ENCODE measurements at regions not wholly inside any gene's neighbourhood (a gene's known extent, or its start where the extent isn't known, plus 50 kb on each side); places are given as distances from the start of the nearest gene placed in this dataset.
A peak's percentile ranks its signal among the peaks of the same experiment; 100 is the strongest.

DNA sequence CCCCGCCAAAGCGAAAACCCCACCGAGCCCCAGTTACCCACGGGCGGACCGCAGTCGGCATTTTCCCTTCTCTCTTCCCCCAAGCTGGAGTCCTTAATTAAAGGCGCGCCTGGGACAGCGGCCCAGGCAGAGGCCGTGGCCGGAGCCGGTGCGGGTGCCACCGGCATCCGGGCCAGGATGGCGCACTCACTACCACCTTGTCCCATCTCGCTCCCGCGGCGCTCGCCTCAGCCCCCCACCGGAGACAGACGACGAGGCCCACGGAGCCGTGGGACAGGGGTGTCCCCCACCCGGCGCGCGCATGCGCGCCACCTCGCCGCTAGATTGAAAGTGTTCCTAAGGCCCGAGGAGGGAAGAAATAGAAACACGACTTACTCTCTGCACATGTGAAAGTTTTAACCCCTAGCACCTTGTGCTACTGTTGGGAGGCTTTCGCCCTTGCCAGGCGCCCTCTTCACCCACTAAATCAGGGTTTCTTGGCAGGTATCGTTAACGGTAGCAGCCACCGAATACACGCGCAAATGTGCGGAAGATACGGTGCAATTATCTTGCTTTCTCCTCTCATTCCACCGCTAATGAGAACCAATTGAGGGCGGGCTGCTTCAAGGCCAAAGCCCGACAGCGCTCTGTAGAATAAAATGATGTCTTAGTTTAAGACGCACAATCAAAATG lies 64.3 kb upstream of the CCDC160 start:
- peak in 1 of 4 experiments; percentile 16 for DNase-seq (ENCODE audit: low read depth in 4 of 4, low spot score in 1 of 4)

DNA sequence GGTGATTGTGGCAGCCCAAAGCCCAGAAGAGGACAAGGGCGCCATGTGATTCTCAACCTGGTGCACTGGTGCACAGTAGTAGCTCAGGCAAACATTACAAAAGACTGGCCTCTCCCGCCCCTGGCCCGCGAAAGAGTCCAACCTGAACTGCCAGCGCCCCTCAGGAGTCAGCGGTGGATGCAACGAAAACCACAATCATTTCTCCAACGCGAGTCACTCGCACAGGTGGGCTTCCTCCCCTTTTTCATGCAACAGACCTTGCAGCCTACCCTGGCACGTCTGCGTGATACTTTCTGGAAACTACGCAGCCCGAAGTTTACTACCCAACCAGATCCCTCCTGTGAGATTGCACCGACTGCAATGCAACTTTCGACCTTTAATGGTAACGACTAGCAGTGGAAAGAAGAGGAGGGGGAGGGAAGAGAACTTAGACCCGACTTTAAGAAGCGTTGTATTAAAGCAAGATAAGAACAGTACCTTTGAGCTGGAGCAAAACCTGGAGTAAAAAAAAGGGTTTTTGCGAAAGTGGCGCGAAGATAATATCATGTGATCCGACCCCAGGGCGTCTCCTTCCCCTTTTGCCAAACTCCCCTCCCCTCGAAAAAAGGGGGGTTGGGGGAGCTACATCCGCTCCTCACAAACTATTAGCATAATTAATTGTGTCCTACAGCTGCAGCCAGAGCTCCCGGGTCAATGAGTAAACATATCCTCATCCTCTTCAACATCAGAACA lies 63.3 kb upstream of the CCDC160 start:
- DNase-seq (ENCODE audit: low read depth in 4 of 4, low spot score in 1 of 4), result no peak

DNA sequence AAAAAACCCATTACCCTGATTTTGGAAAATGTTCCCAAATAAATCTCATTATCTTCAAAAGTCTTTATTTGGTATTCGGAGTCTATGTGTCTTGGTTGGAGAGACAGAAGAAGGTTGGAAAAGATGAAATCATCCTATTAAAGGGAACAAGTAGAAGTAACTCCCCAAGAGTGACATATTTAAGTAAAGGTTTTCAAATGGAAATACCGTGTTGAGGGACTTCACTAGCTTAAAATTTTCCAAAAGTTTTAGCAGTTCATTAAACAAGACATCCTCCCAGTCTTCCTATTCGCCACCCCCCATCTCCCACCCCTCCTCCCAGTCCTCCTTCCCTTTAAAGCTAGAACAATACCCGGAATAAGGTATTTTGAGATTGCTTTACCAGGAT lies 62.7 kb upstream of the CCDC160 start:
- no peak for DNase-seq (ENCODE audit: low read depth in 4 of 4, low spot score in 1 of 4)

DNA sequence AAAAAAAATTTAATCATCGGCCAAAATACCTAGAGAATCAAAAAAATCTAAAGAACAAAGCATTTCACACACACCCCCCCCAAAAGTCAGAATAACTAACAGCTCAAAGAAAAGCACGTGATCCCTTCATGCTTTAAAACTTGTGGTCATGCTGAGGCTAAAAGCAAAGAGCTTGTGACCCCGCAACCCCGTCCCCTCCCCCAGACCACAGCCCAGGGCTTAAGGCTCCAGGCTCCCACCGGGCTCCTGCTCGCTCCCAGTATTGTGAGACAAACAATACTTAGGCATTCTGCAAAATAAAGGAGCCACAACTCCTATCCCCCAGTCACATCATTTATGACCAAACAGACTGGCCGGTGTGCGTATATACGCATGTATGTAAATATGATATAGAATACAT lies 62.1 kb upstream of the CCDC160 start:
- no peak for DNase-seq (ENCODE audit: low read depth in 4 of 4, low spot score in 1 of 4)

DNA sequence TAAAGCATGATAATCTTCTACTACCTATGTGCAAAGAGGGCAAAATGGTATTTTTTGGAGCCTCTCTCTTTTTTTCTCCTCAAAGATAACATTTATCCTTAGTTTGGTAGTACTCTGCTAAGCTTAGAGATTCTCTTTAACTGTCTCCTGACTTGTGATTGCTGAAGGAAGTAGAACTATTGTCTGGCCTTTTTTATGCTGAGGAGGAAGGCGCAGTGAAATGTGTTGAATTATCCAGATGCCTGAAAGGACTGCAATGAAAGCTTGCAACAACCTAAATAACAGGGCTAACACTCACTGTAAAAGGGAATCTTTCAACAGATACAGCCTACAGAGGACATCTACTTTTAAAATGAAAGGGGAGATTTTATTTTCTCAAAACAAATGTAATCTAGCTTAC lies 59.5 kb upstream of the CCDC160 start:
- DNase-seq (ENCODE audit: low read depth in 4 of 4, low spot score in 1 of 4), result no peak

DNA sequence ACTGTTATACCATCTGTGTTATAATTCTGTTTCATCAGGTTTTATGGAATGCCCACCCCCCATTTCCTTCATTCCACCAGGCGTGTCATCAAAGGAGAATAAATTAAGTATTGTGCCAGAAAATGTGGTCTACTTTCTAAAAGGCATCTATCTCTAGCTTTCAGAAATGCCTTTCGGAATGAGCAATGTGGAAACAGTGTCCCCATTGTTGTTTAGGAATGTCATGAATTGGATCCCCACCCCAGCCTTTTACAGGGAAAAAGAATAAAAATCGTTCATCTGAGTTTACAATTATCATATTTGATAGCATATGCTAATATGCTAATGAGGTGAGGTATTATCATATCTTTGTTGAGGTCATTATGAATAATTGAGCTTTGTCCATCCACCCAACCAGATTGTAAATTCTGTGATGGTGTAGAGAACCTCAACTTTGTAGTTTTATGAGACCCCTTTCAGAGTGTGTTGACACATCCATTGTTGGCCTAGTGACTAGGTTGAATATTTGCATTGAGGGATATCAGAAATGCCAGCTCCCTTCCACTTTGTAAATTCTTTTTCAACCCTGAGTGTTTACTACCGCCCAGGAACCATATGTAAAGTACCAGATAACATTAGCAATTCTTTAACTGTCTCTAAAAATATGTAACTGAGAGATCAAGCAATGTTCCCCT lies 56.2 kb upstream of the CCDC160 start:
- DNase-seq (ENCODE audit: low read depth in 4 of 4, low spot score in 1 of 4), result no peak

DNA sequence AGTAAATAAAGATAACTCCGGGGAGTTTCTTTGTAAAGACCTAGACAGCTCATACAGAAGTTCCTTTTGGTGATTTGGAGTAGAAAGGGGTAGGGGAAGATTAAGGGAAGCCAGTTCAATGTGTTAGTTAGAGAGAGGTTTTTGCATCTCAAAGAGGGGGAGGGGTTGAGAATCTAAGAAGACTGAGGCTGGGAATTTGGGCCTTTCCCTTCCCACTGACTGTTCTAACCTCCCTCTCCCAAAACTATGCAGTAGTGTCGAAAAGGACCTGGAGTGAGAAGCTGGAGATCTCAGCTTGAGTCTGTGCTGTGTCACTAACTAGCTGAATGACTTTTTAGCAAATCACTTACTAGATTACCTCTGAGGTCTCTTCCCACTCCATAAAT lies 55.7 kb upstream of the CCDC160 start:
- no peak for DNase-seq (ENCODE audit: low read depth in 4 of 4, low spot score in 1 of 4)

DNA sequence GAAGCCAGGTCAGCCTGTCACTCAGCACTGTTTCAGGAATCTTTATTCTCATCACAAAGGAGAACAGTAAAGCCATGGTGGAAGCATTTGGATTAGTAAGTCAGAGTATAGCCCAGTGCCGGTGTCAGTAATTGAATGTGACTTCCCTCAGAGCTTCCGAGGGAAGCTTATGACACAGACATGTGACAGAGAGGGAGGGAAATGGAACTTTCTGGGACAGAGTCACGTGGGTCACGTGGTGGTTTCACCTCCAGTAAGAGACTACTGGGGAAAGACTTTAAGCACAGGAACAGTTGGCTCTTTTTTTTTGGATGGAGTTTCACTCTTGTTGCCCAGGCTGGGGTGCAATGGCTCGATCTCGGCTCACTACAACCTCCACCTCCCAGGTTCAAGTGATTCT lies 53.3 kb upstream of the CCDC160 start:
- DNase-seq (ENCODE audit: low read depth in 4 of 4, low spot score in 1 of 4), result no peak

DNA sequence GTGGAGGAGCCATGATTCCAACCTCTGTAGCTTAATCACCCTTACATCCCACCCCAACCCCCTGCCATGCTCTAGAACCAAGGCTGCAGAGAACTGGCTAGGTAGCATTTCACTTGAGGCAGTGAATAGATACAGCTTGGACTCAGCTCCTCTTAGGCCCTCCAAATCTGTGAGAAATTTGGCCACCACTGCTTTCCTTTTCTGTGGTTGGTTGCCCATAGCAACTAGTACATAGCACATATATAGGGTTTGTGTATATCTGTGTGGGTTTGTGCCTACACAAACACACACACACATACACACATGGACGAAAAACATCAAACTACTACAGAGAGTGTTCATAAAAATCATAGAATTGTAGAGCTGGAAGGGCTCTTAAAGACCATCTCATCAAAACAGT lies 52.0 kb upstream of the CCDC160 start:
- no peak for DNase-seq (ENCODE audit: low read depth in 4 of 4, low spot score in 1 of 4)

DNA sequence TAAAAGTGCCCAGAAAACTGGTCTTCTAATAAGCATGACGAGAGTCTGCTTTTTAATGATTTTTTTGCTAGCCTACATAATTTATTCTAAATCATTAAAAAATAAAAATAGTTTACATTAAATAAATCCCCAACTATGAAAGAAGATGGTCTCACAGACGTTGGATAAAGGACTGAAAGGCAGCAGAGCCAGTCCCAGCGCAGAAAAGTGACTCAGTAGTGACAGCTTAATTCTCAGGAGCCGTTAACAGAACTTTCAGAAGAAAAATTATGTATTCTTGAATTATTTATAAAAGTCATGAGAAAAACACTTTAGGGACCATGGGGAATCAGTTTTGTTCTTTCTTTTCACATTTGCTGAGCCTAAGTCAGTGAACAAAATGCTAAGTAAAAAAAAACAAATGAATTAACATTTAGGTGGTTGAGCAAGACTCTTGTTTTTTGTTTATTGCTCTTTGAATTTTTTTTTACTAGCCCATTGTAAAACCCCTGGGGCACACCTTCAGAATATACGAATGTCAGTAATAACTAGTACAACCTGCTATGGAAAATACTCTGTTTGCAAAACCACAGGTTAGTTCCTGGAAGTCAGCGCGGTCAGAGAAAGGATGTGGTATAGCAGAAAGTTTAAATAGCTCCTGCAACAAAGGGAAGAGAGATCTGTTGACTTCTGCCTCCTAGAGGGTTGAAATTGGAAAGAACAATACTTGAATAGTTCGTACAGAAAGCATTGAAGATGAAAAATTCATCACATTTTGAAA lies 50.4 kb upstream of the CCDC160 start:
- no peak for DNase-seq (ENCODE audit: low read depth in 4 of 4, low spot score in 1 of 4)

Data from stimulated activated CD4-positive, alpha-beta T cell treated with anti-CD3 and anti-CD28 coated beads, Interleukin-1b, Interleukin-23, amount 100 ng/mL, for 24 hours (primary cell).